Left renal pelvis (tissue), 4 donors: ENCODE measurements at regions not wholly inside any gene's neighbourhood (a gene's known extent, or its start where the extent isn't known, plus 50 kb on each side); places are given as distances from the start of the nearest gene placed in this dataset.
A peak's percentile ranks its signal among the peaks of the same experiment; 100 is the strongest.
"Not testable (repeated sequence)": the region's sequence is repeated elsewhere in the genome, so short reads cannot be mapped to it uniquely, and the experiment has no call there.

Experiments used
- DNase-seq, 4 donors: peaks; one replicate each; pipeline ENCODE4 v3.0.0-alpha.2; 2013; ENCODE audit warnings: low read depth in 4 of 4, low spot score in 3 of 4

GRCh38 chr14:58725871-58726270 is 88.1 kb downstream of the DACT1 start:
- DNase-seq = no peak

GRCh38 chr14:58730792-58731464 is 93.2 kb downstream of the DACT1 start:
- no peak for DNase-seq

GRCh38 chr14:58731465-58732293 is 93.9 kb downstream of the DACT1 start:
- peak in 3 of 4 donors; percentile 45 to 60 (median 49) for DNase-seq

GRCh38 chr14:58732387-58732786 is 94.6 kb downstream of the DACT1 start:
- DNase-seq = no peak

GRCh38 chr14:58733451-58734208 is 95.9 kb downstream of the DACT1 start:
- DNase-seq = no peak

GRCh38 chr14:58735596-58735995 is 97.8 kb downstream of the DACT1 start:
- no peak for DNase-seq

GRCh38 chr14:58736606-58737005 is 98.8 kb downstream of the DACT1 start:
- no peak for DNase-seq

- DNase-seq = no peak
These were observed 99.7 kb downstream of the DACT1 start for GRCh38 chr14:58737511-58737910.

- DNase-seq = no peak
These were observed 100.6 kb downstream of the DACT1 start for GRCh38 chr14:58738189-58738836.

GRCh38 chr14:58738876-58739275 is 101.1 kb downstream of the DACT1 start:
- DNase-seq = no peak

- DNase-seq = no peak
These were observed 101.9 kb downstream of the DACT1 start for GRCh38 chr14:58739674-58740073.

- DNase-seq = no peak
These were observed 102.7 kb downstream of the DACT1 start for GRCh38 chr14:58740379-58740935.

- DNase-seq = no peak
These were observed 107.1 kb downstream of the DACT1 start for GRCh38 chr14:58744801-58745394.

GRCh38 chr14:58746261-58746660 is 108.5 kb downstream of the DACT1 start:
- no peak for DNase-seq

GRCh38 chr14:58746701-58747100 is 108.9 kb downstream of the DACT1 start:
- no peak for DNase-seq

- DNase-seq = no peak
These were observed 109.4 kb downstream of the DACT1 start for GRCh38 chr14:58747181-58747580.

- not testable (repeated sequence) for DNase-seq
These were observed 110.5 kb downstream of the DACT1 start for GRCh38 chr14:58748251-58748650.

GRCh38 chr14:58749066-58749669 is 111.4 kb downstream of the DACT1 start:
- no peak for DNase-seq

- no peak for DNase-seq
These were observed 112.8 kb downstream of the DACT1 start for GRCh38 chr14:58750321-58751269.
